ENCODE measurements at regions not wholly inside any gene's neighbourhood (a gene's known extent, or its start where the extent isn't known, plus 50 kb on each side); places are given as distances from the start of the nearest gene placed in this dataset.

GRCh38 chr11:130719220-130719915 lies 196.9 kb downstream of the SNX19 start:
- DNase-seq (ENCODE audit: low read depth): peak; percentile 61
- no peak overlapping the region for H3K4me3 ChIP-seq (ENCODE audit: low read length)
- TF ChIP-seq CTCF (conservative IDR thresholded peaks at IDR 0.05; ENCODE audit: low read depth, low read length): no peak

- no peak overlapping the region for H3K4me3 ChIP-seq (ENCODE audit: low read length)
- no peak for DNase-seq (ENCODE audit: low read depth)
- TF ChIP-seq CTCF (conservative IDR thresholded peaks at IDR 0.05; ENCODE audit: low read depth, low read length): no peak
These were observed 195.9 kb downstream of the SNX19 start for GRCh38 chr11:130720232-130721022.

- no peak for TF ChIP-seq CTCF (conservative IDR thresholded peaks at IDR 0.05; ENCODE audit: low read depth, low read length)
- DNase-seq (ENCODE audit: low read depth): no peak
- no peak overlapping the region for H3K4me3 ChIP-seq (ENCODE audit: low read length)
These were observed 195.1 kb downstream of the SNX19 start for GRCh38 chr11:130721023-130721681.

DNA sequence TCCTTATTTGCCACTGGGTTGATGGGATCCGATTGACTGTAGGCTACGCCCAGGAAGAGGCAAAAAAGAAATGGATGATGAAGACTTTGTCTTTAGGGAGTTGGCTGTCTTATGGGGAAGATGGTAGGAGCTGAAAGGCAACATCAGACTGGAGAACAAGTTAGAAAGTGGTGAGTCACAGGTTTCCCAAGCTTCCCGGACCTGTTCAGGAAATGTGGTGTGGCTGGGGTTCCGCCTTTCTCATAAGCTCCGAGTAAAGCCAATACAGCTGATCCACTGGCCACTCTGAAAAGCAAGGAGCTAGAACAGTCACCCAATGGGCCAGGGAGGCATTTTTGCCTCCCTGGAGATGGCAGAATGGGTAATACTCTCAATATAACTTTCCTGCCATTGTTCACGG lies 194.5 kb downstream of the SNX19 start:
- no peak for TF ChIP-seq CTCF (conservative IDR thresholded peaks at IDR 0.05; ENCODE audit: low read depth, low read length)
- no peak overlapping the region for H3K4me3 ChIP-seq (ENCODE audit: low read length)
- peak; percentile 26 for DNase-seq (ENCODE audit: low read depth)

DNA sequence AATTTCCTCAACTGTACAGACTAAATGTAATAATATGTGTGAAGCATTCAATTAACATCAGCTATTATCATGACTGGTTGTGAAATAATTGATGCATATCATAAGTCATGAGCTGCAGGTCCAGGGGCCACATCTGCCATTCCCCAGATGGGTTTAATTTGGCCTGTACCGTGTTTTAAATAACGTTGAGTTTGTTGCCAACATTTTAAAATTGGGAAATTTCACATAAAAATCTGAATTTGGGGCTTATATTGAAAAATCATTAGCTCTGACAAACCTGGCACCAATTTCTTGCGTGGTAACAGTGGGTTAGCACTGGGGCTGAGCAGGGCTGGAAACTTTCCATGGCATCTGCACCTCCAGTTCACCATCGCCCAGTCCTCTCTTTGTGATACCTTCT lies 193.9 kb downstream of the SNX19 start:
- DNase-seq (ENCODE audit: low read depth): no peak
- no peak overlapping the region for H3K4me3 ChIP-seq (ENCODE audit: low read length)
- TF ChIP-seq CTCF (conservative IDR thresholded peaks at IDR 0.05; ENCODE audit: low read depth, low read length): no peak

- no peak overlapping the region for H3K4me3 ChIP-seq (ENCODE audit: low read length)
- no peak for TF ChIP-seq CTCF (conservative IDR thresholded peaks at IDR 0.05; ENCODE audit: low read depth, low read length)
- no peak for DNase-seq (ENCODE audit: low read depth)
These were observed 190.7 kb downstream of the SNX19 start for GRCh38 chr11:130725421-130726233.
